ENCODE measurements at regions not wholly inside any gene's neighbourhood (a gene's known extent, or its start where the extent isn't known, plus 50 kb on each side); places are given as distances from the start of the nearest gene placed in this dataset.

DNA sequence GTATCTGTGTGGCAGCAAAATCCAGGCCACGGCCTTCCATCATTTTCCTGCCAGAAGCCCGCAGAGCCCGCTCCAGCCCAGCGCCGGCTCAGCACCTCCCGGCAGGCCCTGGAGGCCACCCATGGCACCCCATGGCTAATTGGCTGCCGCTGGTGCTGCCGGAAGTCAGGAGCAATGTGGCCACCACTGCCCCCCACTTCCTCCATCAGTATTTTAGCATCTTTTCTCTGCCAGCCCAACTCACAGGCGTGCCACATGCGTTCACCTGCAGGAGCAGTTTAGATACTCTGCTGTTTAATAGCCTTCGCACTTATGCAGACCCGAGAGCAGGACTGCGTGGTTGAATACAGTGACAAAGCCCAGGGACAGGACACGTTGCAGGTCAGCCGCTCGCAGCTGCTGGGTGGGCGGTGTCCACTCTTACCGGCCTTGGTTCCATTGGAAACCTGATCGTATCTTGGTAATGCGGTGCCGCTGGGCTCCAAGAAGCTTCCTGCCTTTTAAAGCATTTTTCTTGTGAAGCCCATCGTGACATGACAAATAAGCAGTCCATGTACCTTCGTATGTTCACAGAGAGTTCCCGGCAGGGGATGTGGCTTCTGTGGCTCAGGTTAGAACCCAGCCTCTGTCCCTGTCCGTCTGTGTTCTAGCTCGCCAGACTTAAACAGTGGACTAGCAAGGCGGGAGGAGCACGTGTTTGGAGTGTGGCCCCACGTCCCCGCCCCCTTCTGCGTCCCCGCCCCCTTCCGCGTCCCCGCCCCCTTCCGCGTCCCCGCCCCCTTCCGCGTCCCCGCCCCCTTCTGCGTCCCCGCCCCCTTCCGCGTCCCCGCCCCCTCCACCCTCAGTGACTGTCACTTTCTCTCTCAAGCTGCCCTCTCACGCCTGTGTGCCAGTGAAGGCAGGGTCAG, 162.0 kb upstream of the SOX1 start:
- FAIRE-seq (no peak), DNase-seq (ENCODE audit: insufficient read length, low spot score) (no peak)
- TF ChIP-seq POLR2AphosphoS5 (IDR thresholded peaks at IDR 0.05; ENCODE audit: low read depth, low read length) (no peak), SPI1 (IDR thresholded peaks at IDR 0.05; ENCODE audit: low read depth, low read length) (no peak), TAF1 (IDR thresholded peaks at IDR 0.05; ENCODE audit: low read depth, low read length) (no peak), POU2F2 (IDR thresholded peaks at IDR 0.05; ENCODE audit: low read depth, low read length) (no peak), PAX5 (IDR thresholded peaks at IDR 0.05; ENCODE audit: insufficient read depth, low read length, severe bottlenecking) (no peak), POLR2A (IDR thresholded peaks at IDR 0.05; ENCODE audit: low read depth, low read length) (no peak)

DNA sequence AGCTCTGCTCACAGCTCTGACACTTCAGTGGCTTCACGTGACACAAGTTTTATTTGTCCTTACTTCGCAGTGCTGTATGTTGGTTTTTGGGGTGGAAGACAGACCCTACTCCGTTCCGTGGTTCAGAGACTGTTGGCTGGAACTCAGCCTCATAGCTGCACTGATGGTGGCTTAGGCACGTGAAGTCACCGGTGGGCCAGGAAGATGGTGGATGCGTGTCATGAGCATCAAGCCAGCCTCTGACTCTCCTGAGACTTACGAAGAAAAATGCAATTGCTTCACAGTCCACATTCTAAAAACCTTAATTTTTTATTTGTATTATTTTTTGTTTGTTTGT, 161.4 kb upstream of the SOX1 start:
- FAIRE-seq (no peak), DNase-seq (ENCODE audit: insufficient read length, low spot score) (no peak)
- TF ChIP-seq SPI1 (IDR thresholded peaks at IDR 0.05; ENCODE audit: low read depth, low read length) (no peak), PAX5 (IDR thresholded peaks at IDR 0.05; ENCODE audit: insufficient read depth, low read length, severe bottlenecking) (no peak), POU2F2 (IDR thresholded peaks at IDR 0.05; ENCODE audit: low read depth, low read length) (no peak), POLR2AphosphoS5 (IDR thresholded peaks at IDR 0.05; ENCODE audit: low read depth, low read length) (no peak), TAF1 (IDR thresholded peaks at IDR 0.05; ENCODE audit: low read depth, low read length) (no peak), POLR2A (IDR thresholded peaks at IDR 0.05; ENCODE audit: low read depth, low read length) (no peak)

DNA sequence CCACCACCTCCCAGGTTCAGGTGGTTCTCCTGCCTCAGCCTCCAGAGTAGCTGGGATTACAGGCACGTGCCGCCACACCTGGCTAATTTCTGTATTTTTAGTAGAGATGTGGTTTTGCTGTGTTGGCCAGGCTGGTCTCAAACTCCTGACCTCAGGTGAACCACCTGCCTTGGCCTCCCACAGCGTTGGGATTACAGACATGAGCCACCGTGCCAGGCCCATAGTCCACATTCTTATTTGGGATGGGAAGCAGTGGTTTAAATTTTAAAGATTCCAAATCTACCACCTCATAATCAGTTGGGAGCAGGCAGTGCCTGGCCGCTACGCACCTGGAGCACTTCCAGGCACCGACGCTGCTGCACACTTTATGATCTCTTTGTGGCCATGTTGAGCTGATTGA, 160.6 kb upstream of the SOX1 start:
- FAIRE-seq (no peak), DNase-seq (ENCODE audit: insufficient read length, low spot score) (no peak)
- no peak for TF ChIP-seq POLR2AphosphoS5 (IDR thresholded peaks at IDR 0.05; ENCODE audit: low read depth, low read length)
- TF ChIP-seq PAX5 (IDR thresholded peaks at IDR 0.05; ENCODE audit: insufficient read depth, low read length, severe bottlenecking) = no peak
- no peak for TF ChIP-seq TAF1 (IDR thresholded peaks at IDR 0.05; ENCODE audit: low read depth, low read length)
- TF ChIP-seq POU2F2 (IDR thresholded peaks at IDR 0.05; ENCODE audit: low read depth, low read length) = no peak
- no peak for TF ChIP-seq SPI1 (IDR thresholded peaks at IDR 0.05; ENCODE audit: low read depth, low read length)
- no peak for TF ChIP-seq POLR2A (IDR thresholded peaks at IDR 0.05; ENCODE audit: low read depth, low read length)

DNA sequence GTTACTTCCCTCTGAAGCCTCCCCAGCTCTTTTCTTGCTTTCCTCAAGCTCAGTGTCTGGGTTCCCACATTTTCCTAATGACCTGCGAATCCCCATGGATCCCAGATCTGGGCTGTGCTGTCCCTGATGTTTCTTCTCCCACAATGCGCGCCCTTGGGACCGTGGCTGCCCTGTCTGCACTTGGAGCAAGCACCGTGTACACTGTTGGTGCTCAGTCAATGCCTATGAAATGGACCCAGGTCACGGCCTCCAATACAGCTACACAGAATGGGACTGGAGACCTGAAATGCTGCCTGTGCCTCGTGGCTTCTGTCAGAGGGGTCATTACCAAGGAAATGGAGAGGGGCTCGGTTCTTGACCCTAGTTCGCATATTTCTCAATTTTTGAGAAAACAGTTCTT, 160.1 kb upstream of the SOX1 start:
- no peak for DNase-seq (ENCODE audit: insufficient read length, low spot score)
- no peak for TF ChIP-seq SPI1 (IDR thresholded peaks at IDR 0.05; ENCODE audit: low read depth, low read length)
- no peak for TF ChIP-seq POLR2A (IDR thresholded peaks at IDR 0.05; ENCODE audit: low read depth, low read length)
- TF ChIP-seq TAF1 (IDR thresholded peaks at IDR 0.05; ENCODE audit: low read depth, low read length) = no peak
- no peak for TF ChIP-seq PAX5 (IDR thresholded peaks at IDR 0.05; ENCODE audit: insufficient read depth, low read length, severe bottlenecking)
- no peak for TF ChIP-seq POLR2AphosphoS5 (IDR thresholded peaks at IDR 0.05; ENCODE audit: low read depth, low read length)
- TF ChIP-seq POU2F2 (IDR thresholded peaks at IDR 0.05; ENCODE audit: low read depth, low read length) = no peak
- no peak for FAIRE-seq

DNA sequence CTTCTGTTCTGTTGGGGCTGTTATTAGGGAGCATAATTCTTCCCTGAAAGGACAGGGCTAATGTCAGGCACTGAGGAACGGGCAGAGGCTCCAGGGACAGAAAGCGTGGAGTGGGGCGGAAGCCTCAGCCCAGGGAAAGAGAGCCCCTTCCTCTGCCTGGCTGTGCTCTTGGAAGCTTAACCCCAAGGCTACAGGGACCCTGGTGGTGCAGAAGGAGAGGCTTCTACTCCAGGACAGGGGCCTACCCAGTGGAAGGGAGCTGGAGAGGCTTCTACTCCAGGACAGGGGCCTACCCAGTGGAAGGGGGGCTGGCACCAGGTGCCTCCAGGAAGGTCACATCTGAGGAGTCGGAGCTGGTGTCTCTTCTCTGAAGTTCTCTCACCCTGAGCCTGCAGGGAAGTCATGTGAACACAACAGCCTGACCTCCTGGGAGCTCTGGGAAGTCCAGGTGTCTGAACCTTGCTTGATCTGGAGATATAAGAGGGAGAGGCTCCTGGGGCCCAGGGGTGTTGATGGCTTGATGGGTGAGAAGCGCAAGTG, 159.5 kb upstream of the SOX1 start:
- FAIRE-seq (no peak), DNase-seq (ENCODE audit: insufficient read length, low spot score) (no peak)
- TF ChIP-seq POLR2A (IDR thresholded peaks at IDR 0.05; ENCODE audit: low read depth, low read length) = no peak
- no peak for TF ChIP-seq PAX5 (IDR thresholded peaks at IDR 0.05; ENCODE audit: insufficient read depth, low read length, severe bottlenecking)
- no peak for TF ChIP-seq POLR2AphosphoS5 (IDR thresholded peaks at IDR 0.05; ENCODE audit: low read depth, low read length)
- no peak for TF ChIP-seq SPI1 (IDR thresholded peaks at IDR 0.05; ENCODE audit: low read depth, low read length)
- TF ChIP-seq TAF1 (IDR thresholded peaks at IDR 0.05; ENCODE audit: low read depth, low read length) = no peak

DNA sequence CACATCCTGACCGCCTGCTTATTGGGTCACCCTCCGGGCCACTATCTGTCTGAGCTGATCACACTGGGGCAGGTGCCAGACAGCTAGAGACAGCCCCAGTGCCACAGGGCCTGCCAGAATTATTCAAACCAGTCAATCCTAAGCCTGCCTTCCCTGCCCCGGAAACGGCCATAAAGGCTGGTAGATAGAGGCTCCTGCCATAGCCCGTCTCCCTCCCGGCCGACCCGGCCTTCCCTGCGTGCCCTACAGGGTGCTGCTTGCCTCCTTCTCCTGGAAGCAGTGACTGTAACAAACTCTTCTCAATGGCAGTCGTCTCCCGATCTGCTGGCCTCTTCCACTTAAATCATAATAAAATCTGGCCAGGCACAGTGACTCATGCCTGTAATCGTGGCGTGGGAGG, 158.6 kb upstream of the SOX1 start:
- TF ChIP-seq POU2F2 (IDR thresholded peaks at IDR 0.05; ENCODE audit: low read depth, low read length) = no peak
- TF ChIP-seq PAX5 (IDR thresholded peaks at IDR 0.05; ENCODE audit: insufficient read depth, low read length, severe bottlenecking) = no peak
- TF ChIP-seq POLR2AphosphoS5 (IDR thresholded peaks at IDR 0.05; ENCODE audit: low read depth, low read length) = no peak
- no peak for TF ChIP-seq POLR2A (IDR thresholded peaks at IDR 0.05; ENCODE audit: low read depth, low read length)
- no peak for TF ChIP-seq SPI1 (IDR thresholded peaks at IDR 0.05; ENCODE audit: low read depth, low read length)
- TF ChIP-seq TAF1 (IDR thresholded peaks at IDR 0.05; ENCODE audit: low read depth, low read length) = no peak
- DNase-seq (ENCODE audit: insufficient read length, low spot score) (no peak), FAIRE-seq (no peak)

DNA sequence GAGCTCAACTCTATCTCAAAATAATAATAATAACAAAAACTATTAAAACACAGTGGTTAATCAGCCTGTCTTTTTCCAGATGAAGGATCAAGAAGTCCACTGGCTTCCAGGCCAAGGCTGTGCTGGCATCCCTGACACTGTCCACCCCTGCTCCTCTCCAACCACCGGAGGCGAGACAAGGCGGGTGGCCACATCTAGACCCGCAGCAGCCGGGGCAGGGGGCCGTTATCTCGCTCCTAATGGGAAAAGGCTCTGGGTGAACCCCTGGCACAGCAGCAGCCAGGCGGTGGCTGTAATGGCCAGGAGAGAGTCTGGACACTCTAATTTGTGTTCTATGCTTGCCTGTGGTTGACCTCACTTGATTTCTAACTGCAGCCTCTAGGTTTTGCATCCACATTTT, 158.0 kb upstream of the SOX1 start:
- no peak for TF ChIP-seq TAF1 (IDR thresholded peaks at IDR 0.05; ENCODE audit: low read depth, low read length)
- no peak for TF ChIP-seq POLR2AphosphoS5 (IDR thresholded peaks at IDR 0.05; ENCODE audit: low read depth, low read length)
- no peak for TF ChIP-seq SPI1 (IDR thresholded peaks at IDR 0.05; ENCODE audit: low read depth, low read length)
- TF ChIP-seq POU2F2 (IDR thresholded peaks at IDR 0.05; ENCODE audit: low read depth, low read length) = no peak
- DNase-seq (ENCODE audit: insufficient read length, low spot score) = no peak
- FAIRE-seq = no peak

DNA sequence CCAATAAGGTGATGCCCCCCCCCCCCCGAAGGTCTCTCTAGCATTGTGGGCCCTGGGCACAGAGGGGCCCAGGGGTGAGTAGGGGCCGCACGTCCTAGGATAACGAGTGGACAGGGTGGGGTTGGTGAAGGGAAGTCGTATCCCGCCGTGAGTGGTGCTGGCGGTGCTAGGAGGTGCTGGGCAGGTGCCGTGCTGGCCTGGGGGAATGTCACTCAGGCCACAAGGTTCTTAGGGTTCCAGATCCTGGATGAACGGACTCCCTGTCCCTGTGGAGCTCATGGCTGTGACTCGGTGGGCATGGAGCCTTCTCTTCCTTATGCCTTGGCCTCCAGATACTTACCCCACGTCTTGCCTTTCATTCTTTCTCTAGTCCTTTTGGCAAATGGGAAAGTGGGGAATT, 157.4 kb upstream of the SOX1 start:
- no peak for TF ChIP-seq TAF1 (IDR thresholded peaks at IDR 0.05; ENCODE audit: low read depth, low read length)
- no peak for TF ChIP-seq PAX5 (IDR thresholded peaks at IDR 0.05; ENCODE audit: insufficient read depth, low read length, severe bottlenecking)
- no peak for TF ChIP-seq SPI1 (IDR thresholded peaks at IDR 0.05; ENCODE audit: low read depth, low read length)
- FAIRE-seq = no peak
- no peak for DNase-seq (ENCODE audit: insufficient read length, low spot score)

DNA sequence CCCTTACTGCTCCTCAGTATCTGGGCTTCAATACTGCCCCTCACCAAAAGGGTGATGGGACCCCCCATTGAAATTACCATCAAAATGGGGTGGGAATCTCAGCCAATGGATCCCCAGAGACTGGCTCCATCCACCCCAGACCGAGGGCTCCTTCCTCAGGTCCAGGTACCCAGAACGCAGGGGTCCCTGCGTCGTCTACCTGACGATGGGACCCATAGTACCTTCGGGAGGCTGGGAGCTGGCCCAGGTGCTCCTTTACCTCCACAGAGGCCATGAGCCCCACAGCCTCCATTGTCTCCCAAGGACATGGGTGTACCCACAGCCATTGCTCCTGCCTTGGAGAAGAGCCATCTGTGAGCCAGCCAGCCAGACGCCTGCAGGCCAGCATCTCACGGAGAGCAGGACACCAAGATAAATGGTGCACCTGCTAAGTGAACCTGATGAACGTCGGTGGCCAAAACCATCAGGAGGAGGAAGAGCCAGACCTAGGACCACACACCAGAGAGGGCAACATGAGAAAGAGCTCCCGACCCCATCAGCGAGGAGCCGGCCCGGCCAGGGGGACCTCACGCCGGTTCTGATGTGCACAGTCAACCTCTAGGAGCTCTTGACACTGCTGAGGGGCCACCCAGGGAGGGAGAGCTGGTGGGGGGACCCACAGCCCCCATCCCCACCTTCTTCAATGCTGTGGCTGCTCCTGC, 156.8 kb upstream of the SOX1 start:
- FAIRE-seq (no peak), DNase-seq (ENCODE audit: insufficient read length, low spot score) (no peak)
- TF ChIP-seq TAF1 (IDR thresholded peaks at IDR 0.05; ENCODE audit: low read depth, low read length) (no peak), PAX5 (IDR thresholded peaks at IDR 0.05; ENCODE audit: insufficient read depth, low read length, severe bottlenecking) (no peak)

All from GM12891 (cell line).